GM21576 (cell line): ENCODE measurements at regions not wholly inside any gene's neighbourhood (a gene's known extent, or its start where the extent isn't known, plus 50 kb on each side); places are given as distances from the start of the nearest gene placed in this dataset.
"Not testable (repeated sequence)": the region's sequence is repeated elsewhere in the genome, so short reads cannot be mapped to it uniquely, and the experiment has no call there.

Experiments
- ATAC-seq: cut with Tn5 transposase; IDR thresholded peaks from one replicate; pipeline ENCODE4 v1.9.1; 2021; ENCODE audit warnings: mild to moderate bottlenecking, moderate library complexity; ENCODE audit not compliant: unreplicated experiment

- ATAC-seq, result not testable (repeated sequence)
These were observed 80.1 kb upstream of the NPSR1 start for GRCh38 chr7:34577934-34578333.

- not testable (repeated sequence) for ATAC-seq
These were observed 76.3 kb upstream of the NPSR1 start for GRCh38 chr7:34581698-34582097.

DNA sequence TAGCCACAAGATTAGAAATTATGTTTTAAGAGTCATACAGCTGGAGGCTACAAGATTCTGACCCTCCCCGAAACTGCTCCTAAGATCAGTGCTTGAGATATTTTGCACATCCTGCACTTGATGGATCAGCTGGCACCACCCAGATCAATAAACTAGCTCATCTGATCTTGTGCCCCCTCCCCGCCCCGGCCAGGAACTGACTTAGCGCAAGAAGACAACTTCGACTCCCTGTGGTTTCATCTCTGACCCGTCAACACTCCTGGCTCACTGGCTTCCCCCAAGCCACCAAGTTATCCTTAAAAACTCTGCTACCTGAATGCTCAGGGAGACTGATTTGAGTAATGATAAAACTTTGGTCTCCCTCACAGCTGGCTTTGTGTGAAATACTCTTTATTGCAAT is 73.5 kb upstream of the NPSR1 start:
- ATAC-seq, result no peak

DNA sequence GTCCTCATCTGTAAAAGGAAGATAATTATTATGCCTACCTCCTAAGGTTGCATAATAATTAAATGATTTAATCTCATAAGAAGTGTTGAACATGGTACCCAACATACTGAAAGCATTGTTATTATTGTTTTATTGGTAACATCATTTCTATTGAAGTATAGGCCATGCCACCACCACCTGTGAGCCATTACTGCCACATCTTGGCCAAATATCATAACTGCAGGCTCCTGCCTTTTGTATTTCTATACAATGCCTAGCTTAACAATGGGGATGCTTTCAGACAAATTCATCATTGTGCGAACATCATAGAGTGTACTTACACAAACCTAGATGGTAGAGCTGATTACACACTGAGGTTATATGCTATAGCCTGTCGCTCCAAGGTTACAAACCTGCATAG is 61.1 kb upstream of the NPSR1 start:
- ATAC-seq, result no peak

DNA sequence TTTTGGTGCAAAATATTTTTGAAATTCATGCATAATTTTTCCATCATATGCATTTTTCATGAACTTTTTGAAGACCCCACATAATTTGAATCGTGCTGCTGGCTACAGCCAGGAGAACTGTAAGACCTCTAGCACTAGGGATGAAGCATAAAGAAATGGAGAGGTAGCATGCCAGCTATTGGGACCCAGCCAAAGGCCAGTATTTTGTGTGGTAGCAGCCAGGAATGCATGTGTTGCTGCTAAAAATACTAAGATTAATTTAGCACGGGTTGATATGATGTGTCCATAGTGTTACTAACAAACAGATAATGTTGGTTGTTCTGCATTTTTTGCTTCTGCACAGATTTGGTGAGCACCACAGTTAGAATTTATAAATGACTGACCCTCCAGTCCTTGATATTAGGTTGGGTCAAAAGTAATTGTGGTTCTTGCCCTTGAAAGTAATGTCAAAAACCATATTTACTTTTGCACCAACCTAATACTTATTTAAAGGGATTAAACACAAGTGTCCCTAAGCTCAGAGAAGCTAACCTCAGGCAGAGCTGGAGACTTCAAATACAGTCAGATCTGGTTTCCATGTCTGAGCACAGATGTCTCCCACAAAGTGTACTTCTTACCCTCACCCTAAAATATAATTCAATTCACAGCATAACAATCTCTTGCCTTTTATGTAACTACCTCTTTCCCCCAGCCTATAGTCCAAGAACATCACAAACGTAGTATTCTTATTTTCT is 54.1 kb upstream of the NPSR1 start:
- ATAC-seq, result no peak
